HCT116 (cell line): ENCODE measurements at regions not wholly inside any gene's neighbourhood (a gene's known extent, or its start where the extent isn't known, plus 50 kb on each side); places are given as distances from the start of the nearest gene placed in this dataset.

Experiments
- ATAC-seq: fragments of 200-7000 bp; cut with Tn5 transposase; 2 replicates; pipeline ENCODE4 v1.9.1; 2020; ENCODE audit warnings: mild to moderate bottlenecking, moderate library complexity
- BruUV-seq: library from RNA; stranded (reverse); fragments of 400-500 nt; replicated peaks from 2 replicates; lab custom pipeline; 2021; lab: Mats Ljungman, UMichigan
- CTCF ChIA-PET: fragments of 300-600 bp; sonication (Branson Sonifier 250); formaldehyde crosslinking; loops from one replicate; lab custom pipeline; 2021; ENCODE audit warnings: antibody characterized with exemption; lab: Charles Lee
- POLR2A ChIA-PET: fragments of 300-600, 350-600 bp; sonication (Branson Sonifier 250); formaldehyde crosslinking; loops from one replicate; lab custom pipeline; 2021; ENCODE audit warnings: antibody characterized with exemption; lab: Charles Lee
- RAD21 ChIA-PET, 2 experiments: fragments of 300-600 bp; sonication (Branson Sonifier 250); formaldehyde crosslinking; loops; one replicate each; lab custom pipeline; 2023; ENCODE audit warnings: low total read pairs in 2 of 2; ENCODE audit not compliant: uncharacterized antibody in 2 of 2, unreplicated experiment in 2 of 2, low non-redundant PET in 1 of 2; lab: Charles Lee
- DNase-seq: peaks from one replicate; pipeline ENCODE4 v3.0.0-alpha.2; 2010; ENCODE audit warnings: low read depth, low spot score
- H2AFZ ChIP-seq: fragments of 200-600 bp; shearing (Covaris generic), sonication (generic); 2 replicates; pipeline ENCODE4 v1.6.1; 2017; ENCODE audit warnings: low read depth, mixed run types, mixed read lengths, antibody characterized with exemption, low read length; ENCODE audit not compliant: poor library complexity, severe bottlenecking
- H3K27ac ChIP-seq: 2 replicates; pipeline ENCODE4 v1.5.1; 2012; ENCODE audit warnings: low read depth, low read length
- H3K27me3 ChIP-seq: fragments of 200-600 bp; sonication (generic); 2 replicates; pipeline ENCODE4 v1.6.1; 2016; ENCODE audit warnings: mixed run types, low read length, mixed read lengths; ENCODE audit not compliant: insufficient read depth
- H3K36me3 ChIP-seq, 2 experiments: fragments of 200-500 bp in 1 of 2; fragments of 200-600 bp in 1 of 2; sonication (Bioruptor generic) in 1 of 2; sonication (generic) in 1 of 2; 2 replicates each; pipeline versions ENCODE4 v1.5.1 to v1.6.1; 2014 to 2016; ENCODE audit warnings: low read length in 2 of 2, inconsistent platforms in 1 of 2, mixed read lengths in 1 of 2, mixed run types in 1 of 2; ENCODE audit not compliant: insufficient read depth in 2 of 2, control insufficient read depth in 1 of 2
- H3K4me1 ChIP-seq, 2 experiments: fragments of 200-600 bp in 1 of 2; sonication (generic) in 1 of 2; 2 replicates each; pipeline versions ENCODE4 v1.5.1 to v1.6.1; 2012 to 2017; ENCODE audit warnings: low read length in 2 of 2, inconsistent platforms in 1 of 2, mild to moderate bottlenecking in 1 of 2, mixed read lengths in 1 of 2, mixed run types in 1 of 2, moderate library complexity in 1 of 2; ENCODE audit not compliant: insufficient read depth in 2 of 2, control insufficient read depth in 1 of 2
- H3K4me2 ChIP-seq: fragments of 200-600 bp; sonication (generic); 2 replicates; pipeline ENCODE4 v1.6.1; 2017; ENCODE audit warnings: mixed run types, low read length, mixed read lengths
- H3K4me3 ChIP-seq, 2 experiments: fragments of 200-600 bp in 1 of 2; sonication (generic) in 1 of 2; replicated peaks in 1 of 2; 2 replicates each; pipeline ENCODE4 v1.5.1; 2011 to 2016; ENCODE audit warnings: low read length in 2 of 2, control low read depth in 1 of 2, low read depth in 1 of 2, mild to moderate bottlenecking in 1 of 2, mixed read lengths in 1 of 2, mixed run types in 1 of 2
- H3K79me2 ChIP-seq: fragments of 200-600 bp; sonication (generic); 2 replicates; pipeline ENCODE4 v1.6.1; 2017; ENCODE audit warnings: mild to moderate bottlenecking, mixed run types, low read length, moderate library complexity, mixed read lengths; ENCODE audit not compliant: insufficient read depth
- H3K9ac ChIP-seq: fragments of 200-600 bp; sonication (generic); 2 replicates; pipeline ENCODE4 v1.6.1; 2016; ENCODE audit warnings: low read length, mixed read lengths
- H3K9me2 ChIP-seq: fragments of 200-600 bp; sonication (generic), shearing (Covaris generic); 2 replicates; pipeline ENCODE4 v1.6.1; 2017; ENCODE audit warnings: mixed run types, mild to moderate bottlenecking, moderate library complexity; ENCODE audit not compliant: insufficient read depth
- H3K9me3 ChIP-seq, 2 experiments: fragments of 200-500 bp in 1 of 2; fragments of 200-600 bp in 1 of 2; sonication (Bioruptor generic) in 1 of 2; sonication (generic) in 1 of 2; 2 replicates each; pipeline ENCODE4 v1.6.1; 2014 to 2017; ENCODE audit warnings: low read length in 2 of 2, mixed read lengths in 2 of 2, inconsistent platforms in 1 of 2, low read depth in 1 of 2, mild to moderate bottlenecking in 1 of 2, mixed run types in 1 of 2, moderate library complexity in 1 of 2; ENCODE audit not compliant: control insufficient read depth in 1 of 2, insufficient read depth in 1 of 2
- H4K20me1 ChIP-seq: fragments of 200-600 bp; sonication (generic), shearing (Covaris generic); 2 replicates; pipeline ENCODE4 v1.6.1; 2017; ENCODE audit warnings: mixed run types, mild to moderate bottlenecking, moderate library complexity; ENCODE audit not compliant: insufficient read depth
- EGR1 ChIP-seq: IDR thresholded peaks from 2 replicates; pipeline ENCODE4 v1.6.1; 2012; ENCODE audit warnings: low read depth
- REST ChIP-seq: IDR thresholded peaks from 2 replicates; pipeline ENCODE4 v1.6.1; 2012; ENCODE audit warnings: low read depth
- SRF ChIP-seq: IDR thresholded peaks from 2 replicates; pipeline ENCODE4 v1.6.1; 2012; ENCODE audit warnings: low read depth
- ZBTB33 ChIP-seq: IDR thresholded peaks from 2 replicates; pipeline ENCODE4 v1.6.1; 2011; ENCODE audit warnings: mild to moderate bottlenecking, low read length, moderate library complexity; ENCODE audit not compliant: insufficient replicate concordance; ENCODE audit errors: extremely low read depth
- ZNF274 ChIP-seq: fragments of 200-500 bp; sonication (Bioruptor generic); IDR thresholded peaks from 2 replicates; pipeline ENCODE4 v1.6.1; 2014; ENCODE audit warnings: mild to moderate bottlenecking, low read depth, low read length, inconsistent platforms
- intact Hi-C: fragments of 100-400 bp; cut with micrococcal nuclease; formaldehyde crosslinking; loops from 2 replicates; pipeline ENCODE4 v1.10.0; 2022

GRCh38 chr5:61991866-61992265 lies 314.1 kb upstream of the KIF2A start:
- Histone ChIP-seq H3K4me1 (no peaks in the 10 kb centered on the region), H4K20me1 (no peaks in the 10 kb centered on the region), H3K4me2 (no peak overlapping the region), H3K4me3 (no peak overlapping the region), H3K36me3 (no peaks in the 10 kb centered on the region), H3K9me3 (no peaks in the 10 kb centered on the region), H3K9ac (no peak overlapping the region), H3K27me3 (peaks cover 58% of the 10 kb centered on the region; the same call in 1 of the 2 replicates), H3K27ac (no peak overlapping the region), H2AFZ (no peak overlapping the region), H3K9me2 (no peaks in the 10 kb centered on the region), H3K79me2 (no peaks in the 10 kb centered on the region)
- ATAC-seq (no peak), DNase-seq (no peak)
- ChIA-PET RAD21 (no interaction called here), POLR2A (no interaction called here), CTCF (no interaction called here)
- intact Hi-C loops, result no loop called here
- no TSS peak for BruUV-seq
- no peak for TF ChIP-seq REST
- no peak for TF ChIP-seq ZBTB33
- no peak for TF ChIP-seq EGR1
- TF ChIP-seq SRF, result no peak
- TF ChIP-seq ZNF274, result no peak
